Esophagus muscularis mucosa (tissue), 4 donors: ENCODE measurements at regions not wholly inside any gene's neighbourhood (a gene's known extent, or its start where the extent isn't known, plus 50 kb on each side); places are given as distances from the start of the nearest gene placed in this dataset.

Source experiments
- EP300 ChIP-seq: sonication (generic); formaldehyde crosslinking; IDR thresholded peaks from one replicate; pipeline ENCODE4 v1.6.1; 2017; ENCODE audit warnings: antibody characterized with exemption
- POLR2A ChIP-seq: fragments of 450-650 bp; IDR thresholded peaks from one replicate; pipeline ENCODE4 v1.6.1; 2017; ENCODE audit warnings: antibody characterized with exemption, moderate library complexity, mild to moderate bottlenecking, low read depth
- TF ChIP-seq, protein P1 (sequence below), 3 experiments: fragments of 200-600 bp in 2 of 3; fragments of 450-650 bp in 1 of 3; sonication (generic) in 2 of 3; IDR thresholded peaks; one replicate each; pipeline ENCODE4 v1.5.1; 2017 to 2019; ENCODE audit warnings: antibody characterized with exemption in 3 of 3, mild to moderate bottlenecking in 2 of 3, moderate library complexity in 1 of 3

DNA sequence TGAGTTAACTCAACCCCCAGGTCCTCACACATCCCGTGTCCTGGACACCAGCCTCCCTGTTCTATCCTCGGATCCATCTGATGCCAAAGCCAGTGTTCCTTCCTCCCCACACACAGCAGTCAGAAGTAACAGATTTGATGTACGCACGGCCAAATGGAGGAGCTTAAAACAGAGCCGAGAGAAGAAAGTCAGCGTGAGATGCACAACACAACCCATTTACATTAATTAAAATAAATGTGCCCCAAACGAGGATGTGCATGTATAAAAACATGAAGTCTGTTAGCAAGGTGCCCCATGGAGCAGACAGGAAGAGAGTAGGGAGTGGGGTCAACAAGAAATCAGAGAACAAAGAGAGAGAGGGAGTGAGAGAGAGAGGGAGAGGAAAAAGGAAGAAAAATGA is 191.2 kb downstream of the HAUS1 start:
- TF ChIP-seq, protein P1, sequence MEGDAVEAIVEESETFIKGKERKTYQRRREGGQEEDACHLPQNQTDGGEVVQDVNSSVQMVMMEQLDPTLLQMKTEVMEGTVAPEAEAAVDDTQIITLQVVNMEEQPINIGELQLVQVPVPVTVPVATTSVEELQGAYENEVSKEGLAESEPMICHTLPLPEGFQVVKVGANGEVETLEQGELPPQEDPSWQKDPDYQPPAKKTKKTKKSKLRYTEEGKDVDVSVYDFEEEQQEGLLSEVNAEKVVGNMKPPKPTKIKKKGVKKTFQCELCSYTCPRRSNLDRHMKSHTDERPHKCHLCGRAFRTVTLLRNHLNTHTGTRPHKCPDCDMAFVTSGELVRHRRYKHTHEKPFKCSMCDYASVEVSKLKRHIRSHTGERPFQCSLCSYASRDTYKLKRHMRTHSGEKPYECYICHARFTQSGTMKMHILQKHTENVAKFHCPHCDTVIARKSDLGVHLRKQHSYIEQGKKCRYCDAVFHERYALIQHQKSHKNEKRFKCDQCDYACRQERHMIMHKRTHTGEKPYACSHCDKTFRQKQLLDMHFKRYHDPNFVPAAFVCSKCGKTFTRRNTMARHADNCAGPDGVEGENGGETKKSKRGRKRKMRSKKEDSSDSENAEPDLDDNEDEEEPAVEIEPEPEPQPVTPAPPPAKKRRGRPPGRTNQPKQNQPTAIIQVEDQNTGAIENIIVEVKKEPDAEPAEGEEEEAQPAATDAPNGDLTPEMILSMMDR (IDR thresholded peaks at IDR 0.05), result no peak
- TF ChIP-seq POLR2A, result no peak
- no peak for TF ChIP-seq EP300
